Astrocyte (in vitro differentiated cells and primary cell): ENCODE measurements at regions not wholly inside any gene's neighbourhood (a gene's known extent, or its start where the extent isn't known, plus 50 kb on each side); places are given as distances from the start of the nearest gene placed in this dataset.

ENCODE experiments used
- DNase-seq: peaks from one replicate; pipeline ENCODE4 v3.0.0-alpha.2; 2010; ENCODE audit warnings: low read depth
- FAIRE-seq: peaks from 2 replicates; lab custom pipeline; 2011; peaks lifted over from hg19 to GRCh38; lab: Jason Lieb, UNC
- H2AFZ ChIP-seq: 2 replicates; pipeline ENCODE4 v1.6.0; 2012; ENCODE audit warnings: low read depth, low read length, inconsistent platforms
- H3K27ac ChIP-seq: 2 replicates; pipeline ENCODE4 v1.5.1; 2011; ENCODE audit warnings: low read depth, low read length, inconsistent platforms
- H3K27me3 ChIP-seq: 2 replicates; pipeline ENCODE4 v1.6.0; 2011; ENCODE audit warnings: low read length, inconsistent platforms; ENCODE audit not compliant: insufficient read depth
- H3K36me3 ChIP-seq: 2 replicates; pipeline ENCODE4 v1.5.1; 2011; ENCODE audit warnings: low read length, inconsistent platforms; ENCODE audit not compliant: insufficient read depth
- H3K4me1 ChIP-seq: 2 replicates; pipeline ENCODE4 v1.5.1; 2011; ENCODE audit warnings: low read length, inconsistent platforms; ENCODE audit not compliant: insufficient read depth
- H3K4me2 ChIP-seq: 2 replicates; pipeline ENCODE4 v1.6.0; 2012; ENCODE audit warnings: low read length, inconsistent platforms
- H3K4me3 ChIP-seq: 2 replicates; pipeline ENCODE4 v1.5.1; 2011; ENCODE audit warnings: low read depth, mild to moderate bottlenecking, low read length, inconsistent platforms; ENCODE audit not compliant: insufficient read depth
- H3K79me2 ChIP-seq: 2 replicates; pipeline ENCODE4 v1.6.0; 2012; ENCODE audit warnings: mild to moderate bottlenecking, low read length, inconsistent platforms; ENCODE audit not compliant: insufficient read depth
- H3K9ac ChIP-seq: 2 replicates; pipeline ENCODE4 v1.6.0; 2012; ENCODE audit warnings: mild to moderate bottlenecking, low read length, inconsistent platforms
- H3K9me3 ChIP-seq: 2 replicates; pipeline ENCODE4 v1.5.1; 2012; ENCODE audit warnings: low read depth, mild to moderate bottlenecking, low read length, inconsistent platforms; ENCODE audit not compliant: insufficient read depth
- H4K20me1 ChIP-seq: 2 replicates; pipeline ENCODE4 v1.6.0; 2012; ENCODE audit warnings: low read length, inconsistent platforms; ENCODE audit not compliant: insufficient read depth
- H3K27ac Mint-ChIP-seq: one replicate; pipeline ENCODE4 v1.8.0; 2021; ENCODE audit warnings: mild to moderate bottlenecking, mixed read lengths; ENCODE audit not compliant: unreplicated experiment
- H3K27me3 Mint-ChIP-seq: one replicate; pipeline ENCODE4 v1.8.0; 2021; ENCODE audit warnings: low read depth, mixed read lengths; ENCODE audit not compliant: unreplicated experiment
- H3K36me3 Mint-ChIP-seq: one replicate; pipeline ENCODE4 v1.8.0; 2021; ENCODE audit warnings: low read depth, mixed read lengths; ENCODE audit not compliant: unreplicated experiment
- H3K4me1 Mint-ChIP-seq: one replicate; pipeline ENCODE4 v1.8.0; 2021; ENCODE audit warnings: low read depth, mixed read lengths; ENCODE audit not compliant: unreplicated experiment
- H3K4me3 Mint-ChIP-seq: one replicate; pipeline ENCODE4 v1.8.0; 2021; ENCODE audit warnings: mild to moderate bottlenecking, moderate library complexity, mixed read lengths; ENCODE audit not compliant: unreplicated experiment
- H3K9me3 Mint-ChIP-seq: one replicate; pipeline ENCODE4 v1.8.0; 2021; ENCODE audit warnings: mild to moderate bottlenecking, mixed read lengths; ENCODE audit not compliant: unreplicated experiment
- EZH2 ChIP-seq: IDR thresholded peaks from 2 replicates; pipeline ENCODE4 v1.6.1; 2012; ENCODE audit warnings: mild to moderate bottlenecking, low read length, inconsistent platforms; ENCODE audit not compliant: insufficient read depth
- TF ChIP-seq, protein P1 (sequence below): IDR thresholded peaks from 2 replicates; pipeline ENCODE4 v1.5.1; 2011; ENCODE audit warnings: low read depth, mild to moderate bottlenecking, inconsistent platforms, low read length, moderate library complexity; ENCODE audit not compliant: insufficient read depth

DNA sequence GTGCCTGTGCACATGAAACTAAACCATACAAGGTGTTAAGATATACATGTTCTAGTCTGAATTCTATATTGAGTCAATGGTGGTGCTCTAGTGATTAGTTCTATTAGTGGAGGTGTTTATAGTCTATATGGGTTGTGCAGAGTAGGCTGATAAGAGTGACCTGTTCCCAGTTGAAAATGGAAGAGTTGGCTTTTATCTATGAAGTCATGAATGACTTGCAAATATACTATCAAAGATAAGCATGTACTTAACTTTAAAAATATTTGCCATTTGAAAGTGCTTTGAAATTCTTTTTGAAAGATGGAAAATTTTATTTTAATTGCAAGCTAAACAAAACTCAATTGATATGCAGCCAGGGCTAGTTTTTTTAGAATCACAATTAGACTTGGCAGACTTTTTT, 150.6 kb upstream of the SGO1 start:
- Histone ChIP-seq H3K27me3 (no peaks in the 10 kb centered on the region), H3K27ac (no peak overlapping the region), H4K20me1 (no peaks in the 10 kb centered on the region), H3K4me2 (no peak overlapping the region), H3K79me2 (no peaks in the 10 kb centered on the region), H2AFZ (no peak overlapping the region), H3K9ac (no peak overlapping the region), H3K9me3 (no peaks in the 10 kb centered on the region), H3K4me1 (no peaks in the 10 kb centered on the region), H3K4me3 (no peak overlapping the region), H3K36me3 (no peaks in the 10 kb centered on the region)
- FAIRE-seq (no peak), DNase-seq (no peak)
- H3K27me3 Mint-ChIP-seq = no peaks in the 10 kb centered on the region
- H3K4me1 Mint-ChIP-seq = no peaks in the 10 kb centered on the region
- TF ChIP-seq EZH2 = no peak
- TF ChIP-seq, protein P1, sequence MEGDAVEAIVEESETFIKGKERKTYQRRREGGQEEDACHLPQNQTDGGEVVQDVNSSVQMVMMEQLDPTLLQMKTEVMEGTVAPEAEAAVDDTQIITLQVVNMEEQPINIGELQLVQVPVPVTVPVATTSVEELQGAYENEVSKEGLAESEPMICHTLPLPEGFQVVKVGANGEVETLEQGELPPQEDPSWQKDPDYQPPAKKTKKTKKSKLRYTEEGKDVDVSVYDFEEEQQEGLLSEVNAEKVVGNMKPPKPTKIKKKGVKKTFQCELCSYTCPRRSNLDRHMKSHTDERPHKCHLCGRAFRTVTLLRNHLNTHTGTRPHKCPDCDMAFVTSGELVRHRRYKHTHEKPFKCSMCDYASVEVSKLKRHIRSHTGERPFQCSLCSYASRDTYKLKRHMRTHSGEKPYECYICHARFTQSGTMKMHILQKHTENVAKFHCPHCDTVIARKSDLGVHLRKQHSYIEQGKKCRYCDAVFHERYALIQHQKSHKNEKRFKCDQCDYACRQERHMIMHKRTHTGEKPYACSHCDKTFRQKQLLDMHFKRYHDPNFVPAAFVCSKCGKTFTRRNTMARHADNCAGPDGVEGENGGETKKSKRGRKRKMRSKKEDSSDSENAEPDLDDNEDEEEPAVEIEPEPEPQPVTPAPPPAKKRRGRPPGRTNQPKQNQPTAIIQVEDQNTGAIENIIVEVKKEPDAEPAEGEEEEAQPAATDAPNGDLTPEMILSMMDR = no peak
- no peaks in the 10 kb centered on the region for H3K9me3 Mint-ChIP-seq
- no peak overlapping the region for H3K4me3 Mint-ChIP-seq
- H3K27ac Mint-ChIP-seq = no peak overlapping the region
- no peaks in the 10 kb centered on the region for H3K36me3 Mint-ChIP-seq

DNA sequence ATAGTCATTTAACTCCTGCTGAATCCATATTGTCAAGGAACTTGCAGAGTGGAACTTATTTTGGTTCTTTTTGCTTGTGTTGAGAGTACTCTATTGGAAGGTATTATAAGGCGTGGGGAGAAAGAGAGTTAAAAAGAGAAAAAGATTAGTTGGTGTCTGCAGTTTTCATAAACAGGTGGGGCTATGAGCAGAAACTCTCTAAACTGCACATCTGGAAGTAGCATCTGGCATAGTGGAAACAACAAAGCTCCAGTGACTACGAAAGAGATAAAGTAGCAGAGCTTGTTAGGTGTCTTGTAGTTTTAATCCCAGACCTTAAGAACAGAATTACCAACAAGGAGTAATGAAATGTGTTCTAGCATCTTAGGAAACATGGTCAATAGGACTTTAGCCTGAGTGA, 148.8 kb upstream of the SGO1 start:
- no peaks in the 10 kb centered on the region for H3K9me3 Mint-ChIP-seq
- Histone ChIP-seq H3K27me3 (no peaks in the 10 kb centered on the region), H3K79me2 (no peaks in the 10 kb centered on the region), H2AFZ (no peak overlapping the region), H3K36me3 (no peaks in the 10 kb centered on the region), H3K9ac (no peak overlapping the region), H4K20me1 (no peaks in the 10 kb centered on the region), H3K4me3 (no peak overlapping the region), H3K4me1 (no peaks in the 10 kb centered on the region), H3K4me2 (no peak overlapping the region), H3K27ac (no peak overlapping the region), H3K9me3 (no peaks in the 10 kb centered on the region)
- H3K4me1 Mint-ChIP-seq = peaks cover 3% of the 10 kb centered on the region
- H3K36me3 Mint-ChIP-seq = no peaks in the 10 kb centered on the region
- no peak for FAIRE-seq
- no peaks in the 10 kb centered on the region for H3K27me3 Mint-ChIP-seq
- TF ChIP-seq, protein P1 = no peak
- TF ChIP-seq EZH2 = no peak
- no peak overlapping the region for H3K4me3 Mint-ChIP-seq
- H3K27ac Mint-ChIP-seq = no peak overlapping the region
- no peak for DNase-seq

DNA sequence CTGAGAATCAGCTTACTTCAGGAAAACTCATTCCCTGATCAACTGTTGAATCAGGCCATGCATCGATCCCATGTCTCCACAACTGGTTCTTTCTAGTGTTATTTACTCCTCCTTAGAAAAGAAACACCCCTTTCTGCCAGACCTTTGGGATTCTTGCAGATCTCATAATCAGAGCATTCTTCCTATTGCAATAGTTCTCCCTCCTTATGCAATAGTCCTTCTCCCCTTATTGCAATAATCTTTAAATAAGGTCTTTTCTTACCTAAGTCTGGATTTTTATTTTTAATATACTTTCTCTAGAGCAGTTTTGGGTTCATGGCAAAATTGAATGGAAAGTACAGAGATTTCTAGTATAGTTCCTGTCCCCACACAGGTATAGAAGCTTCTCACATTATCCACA, 141.9 kb upstream of the SGO1 start:
- Mint-ChIP-seq H3K4me1 (peaks cover 31% of the 10 kb centered on the region), H3K27me3 (no peaks in the 10 kb centered on the region), H3K4me3 (no peak overlapping the region), H3K27ac (no peak overlapping the region), H3K9me3 (no peaks in the 10 kb centered on the region), H3K36me3 (peaks cover 2% of the 10 kb centered on the region)
- H4K20me1 ChIP-seq = no peaks in the 10 kb centered on the region
- no peak overlapping the region for H2AFZ ChIP-seq
- H3K27me3 ChIP-seq = no peaks in the 10 kb centered on the region
- no peak overlapping the region for H3K27ac ChIP-seq
- TF ChIP-seq, protein P1 = no peak
- TF ChIP-seq EZH2 = no peak
- FAIRE-seq (no peak), DNase-seq (no peak)
- H3K9me3 ChIP-seq = no peaks in the 10 kb centered on the region
- H3K36me3 ChIP-seq = no peaks in the 10 kb centered on the region
- H3K4me1 ChIP-seq = peaks cover 3% of the 10 kb centered on the region
- no peaks in the 10 kb centered on the region for H3K79me2 ChIP-seq
- H3K4me2 ChIP-seq = no peak overlapping the region
- H3K9ac ChIP-seq = no peak overlapping the region
- no peak overlapping the region for H3K4me3 ChIP-seq
